Neural progenitor cell (in vitro differentiated cells): ENCODE measurements at regions not wholly inside any gene's neighbourhood (a gene's known extent, or its start where the extent isn't known, plus 50 kb on each side); places are given as distances from the start of the nearest gene placed in this dataset.

ENCODE experiments used
- CTCF ChIP-seq: fragments of 200-600 bp; sonication (generic); IDR thresholded peaks from 2 replicates; pipeline ENCODE4 v1.5.1; 2017; ENCODE audit warnings: antibody characterized with exemption, mild to moderate bottlenecking
- EZH2 ChIP-seq: fragments of 200-600 bp; sonication (generic); IDR thresholded peaks from 2 replicates; pipeline ENCODE4 v1.6.1; 2017; ENCODE audit warnings: antibody characterized with exemption, mild to moderate bottlenecking, moderate library complexity
- EZH2phosphoT487 ChIP-seq: fragments of 200-600 bp; sonication (generic); IDR thresholded peaks from 2 replicates; pipeline ENCODE4 v1.6.1; 2017; ENCODE audit warnings: antibody characterized with exemption

GRCh38 chr22:48832592-48832991 is 995.1 kb downstream of the BRD1 start:
- TF ChIP-seq EZH2 (no peak), CTCF (no peak), EZH2phosphoT487 (no peak)
